ENCODE measurements at regions not wholly inside any gene's neighbourhood (a gene's known extent, or its start where the extent isn't known, plus 50 kb on each side); places are given as distances from the start of the nearest gene placed in this dataset.

GRCh38 chr4:138740816-138741745, 274.5 kb upstream of the NOCT start:
- no peaks in the 10 kb centered on the region for H3K36me3 Mint-ChIP-seq (ENCODE audit: insufficient read depth)
- no peaks in the 10 kb centered on the region for H3K9me3 Mint-ChIP-seq
- H3K4me1 Mint-ChIP-seq = no peaks in the 10 kb centered on the region
- H3K27me3 Mint-ChIP-seq = no peaks in the 10 kb centered on the region
- DNase-seq (ENCODE audit: low spot score in 2 of 2) (no peak), ATAC-seq (replicated peaks; ENCODE audit: extremely low read depth, poor library complexity, severe bottlenecking) (no peak)
- H3K4me3 Mint-ChIP-seq = no peak overlapping the region
- H3K27ac Mint-ChIP-seq (ENCODE audit: low read depth) = no peak overlapping the region

GRCh38 chr4:138736362-138736761, 279.2 kb upstream of the NOCT start:
- Mint-ChIP-seq H3K4me3 (no peak overlapping the region), H3K27ac (ENCODE audit: low read depth) (no peak overlapping the region)

GRCh38 chr4:138734746-138735145, 280.8 kb upstream of the NOCT start:
- DNase-seq (ENCODE audit: low spot score in 2 of 2) = no peak
- Mint-ChIP-seq H3K27ac (ENCODE audit: low read depth) (no peak overlapping the region), H3K4me1 (no peaks in the 10 kb centered on the region), H3K27me3 (no peaks in the 10 kb centered on the region), H3K36me3 (ENCODE audit: insufficient read depth) (peaks cover 2% of the 10 kb centered on the region), H3K4me3 (no peak overlapping the region), H3K9me3 (no peaks in the 10 kb centered on the region)
- ATAC-seq (replicated peaks; ENCODE audit: extremely low read depth, poor library complexity, severe bottlenecking) = no peak

More at GRCh38 chr4:138736362-138736761, 279.2 kb upstream of the NOCT start:
- no peak for DNase-seq (ENCODE audit: low spot score in 2 of 2)
- ATAC-seq (replicated peaks; ENCODE audit: extremely low read depth, poor library complexity, severe bottlenecking) = no peak
- H3K27me3 Mint-ChIP-seq = no peaks in the 10 kb centered on the region
- H3K4me1 Mint-ChIP-seq = no peaks in the 10 kb centered on the region
- peaks cover 2% of the 10 kb centered on the region for H3K36me3 Mint-ChIP-seq (ENCODE audit: insufficient read depth)
- H3K9me3 Mint-ChIP-seq = no peaks in the 10 kb centered on the region

- Mint-ChIP-seq H3K27me3 (peaks cover 10% of the 10 kb centered on the region), H3K4me1 (no peaks in the 10 kb centered on the region), H3K36me3 (ENCODE audit: insufficient read depth) (no peaks in the 10 kb centered on the region), H3K27ac (ENCODE audit: low read depth) (no peak overlapping the region), H3K4me3 (no peak overlapping the region), H3K9me3 (no peaks in the 10 kb centered on the region)
- no peak for DNase-seq (ENCODE audit: low spot score in 2 of 2)
- no peak for ATAC-seq (replicated peaks; ENCODE audit: extremely low read depth, poor library complexity, severe bottlenecking)
Observed at GRCh38 chr4:138728566-138728965, 287.0 kb upstream of the NOCT start.

DNA sequence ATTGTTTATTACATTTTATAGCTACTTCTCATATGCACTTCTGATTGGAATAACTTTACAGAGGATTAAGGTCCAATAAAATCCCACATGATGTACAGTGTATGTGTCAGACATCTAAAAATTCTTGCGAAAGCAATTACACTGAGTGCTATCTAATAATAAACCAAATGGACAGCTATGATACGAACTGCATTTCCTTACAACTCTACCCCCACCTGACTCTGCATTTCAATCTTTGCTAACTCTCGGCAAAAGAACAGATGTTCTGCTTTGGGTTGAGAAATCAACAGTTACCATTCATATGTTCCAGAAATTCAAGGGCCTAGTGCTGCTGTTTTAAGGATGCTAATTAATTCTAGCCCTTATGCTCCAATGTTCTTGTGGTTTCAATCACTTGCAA, 287.9 kb upstream of the NOCT start:
- H3K4me1 Mint-ChIP-seq = no peaks in the 10 kb centered on the region
- no peak overlapping the region for H3K27ac Mint-ChIP-seq (ENCODE audit: low read depth)
- DNase-seq (ENCODE audit: low spot score in 2 of 2) (no peak), ATAC-seq (replicated peaks; ENCODE audit: extremely low read depth, poor library complexity, severe bottlenecking) (no peak)
- peaks cover 10% of the 10 kb centered on the region for H3K27me3 Mint-ChIP-seq
- no peak overlapping the region for H3K4me3 Mint-ChIP-seq
- no peaks in the 10 kb centered on the region for H3K36me3 Mint-ChIP-seq (ENCODE audit: insufficient read depth)
- no peaks in the 10 kb centered on the region for H3K9me3 Mint-ChIP-seq

- DNase-seq (ENCODE audit: low spot score in 2 of 2) (no peak), ATAC-seq (replicated peaks; ENCODE audit: extremely low read depth, poor library complexity, severe bottlenecking) (no peak)
- H3K27ac Mint-ChIP-seq (ENCODE audit: low read depth) = no peak overlapping the region
- H3K9me3 Mint-ChIP-seq = no peaks in the 10 kb centered on the region
- H3K4me3 Mint-ChIP-seq = no peak overlapping the region
- no peaks in the 10 kb centered on the region for H3K4me1 Mint-ChIP-seq
- H3K27me3 Mint-ChIP-seq = peaks cover 10% of the 10 kb centered on the region
- no peaks in the 10 kb centered on the region for H3K36me3 Mint-ChIP-seq (ENCODE audit: insufficient read depth)
Observed at GRCh38 chr4:138724530-138724929, 291.1 kb upstream of the NOCT start.

GRCh38 chr4:138716559-138717335, 298.8 kb upstream of the NOCT start:
- H3K27me3 Mint-ChIP-seq = no peaks in the 10 kb centered on the region
- DNase-seq (ENCODE audit: low spot score in 2 of 2) = no peak
- H3K9me3 Mint-ChIP-seq = no peaks in the 10 kb centered on the region
- no peaks in the 10 kb centered on the region for H3K4me1 Mint-ChIP-seq
- no peak for ATAC-seq (replicated peaks; ENCODE audit: extremely low read depth, poor library complexity, severe bottlenecking)
- no peak overlapping the region for H3K4me3 Mint-ChIP-seq
- H3K27ac Mint-ChIP-seq (ENCODE audit: low read depth) = no peak overlapping the region
- no peaks in the 10 kb centered on the region for H3K36me3 Mint-ChIP-seq (ENCODE audit: insufficient read depth)

- no peak for ATAC-seq (replicated peaks; ENCODE audit: extremely low read depth, poor library complexity, severe bottlenecking)
- peaks cover 2% of the 10 kb centered on the region for H3K36me3 Mint-ChIP-seq (ENCODE audit: insufficient read depth)
- H3K27ac Mint-ChIP-seq (ENCODE audit: low read depth) = no peak overlapping the region
- no peak overlapping the region for H3K4me3 Mint-ChIP-seq
- H3K4me1 Mint-ChIP-seq = no peaks in the 10 kb centered on the region
- no peak for DNase-seq (ENCODE audit: low spot score in 2 of 2)
- peaks cover 34% of the 10 kb centered on the region for H3K27me3 Mint-ChIP-seq
- peaks cover 10% of the 10 kb centered on the region for H3K9me3 Mint-ChIP-seq
Observed at GRCh38 chr4:138710297-138710696, 305.3 kb upstream of the NOCT start.

DNA sequence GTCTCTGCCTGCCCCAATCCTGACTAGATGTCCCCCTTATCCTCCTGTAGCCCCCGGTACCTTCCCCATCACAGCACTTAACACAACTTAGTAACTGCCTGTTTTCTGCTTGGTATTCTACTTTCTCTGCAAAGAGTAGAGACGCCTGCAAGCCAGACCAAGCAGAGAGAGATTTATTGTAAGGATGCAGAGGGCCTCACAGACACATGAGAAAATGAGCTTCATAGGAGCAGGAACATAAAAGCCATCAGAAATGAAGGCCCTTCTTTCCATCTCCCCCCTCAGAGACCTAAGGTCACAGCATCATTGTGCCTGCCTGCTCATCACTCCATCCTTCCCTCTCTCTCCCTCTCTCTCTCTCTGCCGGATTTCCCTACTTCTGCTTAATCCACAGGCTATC, 305.7 kb upstream of the NOCT start:
- Mint-ChIP-seq H3K4me1 (no peaks in the 10 kb centered on the region), H3K27ac (ENCODE audit: low read depth) (no peak overlapping the region), H3K36me3 (ENCODE audit: insufficient read depth) (peaks cover 2% of the 10 kb centered on the region), H3K9me3 (peaks cover 10% of the 10 kb centered on the region), H3K27me3 (peaks cover 34% of the 10 kb centered on the region), H3K4me3 (no peak overlapping the region)
- ATAC-seq (replicated peaks; ENCODE audit: extremely low read depth, poor library complexity, severe bottlenecking) = no peak
- DNase-seq (ENCODE audit: low spot score in 2 of 2) = no peak

- no peak for ATAC-seq (replicated peaks; ENCODE audit: extremely low read depth, poor library complexity, severe bottlenecking)
Observed at GRCh38 chr4:138707746-138708677, 307.6 kb upstream of the NOCT start.

GRCh38 chr4:138706201-138706600, 309.4 kb upstream of the NOCT start:
- Mint-ChIP-seq H3K27me3 (peaks cover 34% of the 10 kb centered on the region), H3K36me3 (ENCODE audit: insufficient read depth) (peaks cover 2% of the 10 kb centered on the region)

More at GRCh38 chr4:138707746-138708677, 307.6 kb upstream of the NOCT start:
- Mint-ChIP-seq H3K9me3 (peaks cover 10% of the 10 kb centered on the region), H3K27me3 (peaks cover 34% of the 10 kb centered on the region), H3K36me3 (ENCODE audit: insufficient read depth) (peaks cover 2% of the 10 kb centered on the region), H3K4me1 (no peaks in the 10 kb centered on the region), H3K4me3 (no peak overlapping the region), H3K27ac (ENCODE audit: low read depth) (no peak overlapping the region)
- no peak for DNase-seq (ENCODE audit: low spot score in 2 of 2)

DNA sequence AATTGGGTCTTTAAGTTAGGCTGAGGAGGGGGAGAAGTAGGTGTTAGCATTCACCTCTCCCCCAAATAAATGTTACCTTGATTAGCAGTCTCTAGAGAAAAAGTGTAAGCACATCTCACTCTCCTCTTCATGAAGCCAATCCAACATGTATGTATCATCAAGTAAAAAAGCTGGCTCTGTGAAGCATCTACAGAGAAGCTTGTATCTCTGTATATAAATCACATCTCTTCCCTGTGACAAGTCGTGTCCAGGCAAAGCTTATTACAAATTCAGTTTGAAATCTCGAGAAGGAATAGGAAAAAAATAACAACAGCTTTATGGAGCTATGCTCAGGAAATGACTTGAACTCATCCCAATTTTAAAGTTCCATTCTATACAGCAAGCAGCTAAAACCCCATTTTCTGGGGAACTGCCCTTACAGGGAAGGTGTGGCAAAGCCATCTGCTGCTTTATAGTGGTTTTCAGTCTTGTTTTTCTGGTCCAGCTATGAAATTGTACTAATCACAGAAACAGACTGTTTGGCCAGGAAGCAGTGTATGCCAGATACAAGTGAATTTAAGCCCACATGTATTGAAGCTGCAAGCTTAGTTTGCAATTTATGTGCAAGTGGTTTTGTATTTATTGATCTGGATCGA, 313.3 kb upstream of the NOCT start:
- DNase-seq (ENCODE audit: low spot score in 2 of 2) = no peak
- Mint-ChIP-seq H3K27me3 (peaks cover 8% of the 10 kb centered on the region), H3K36me3 (ENCODE audit: insufficient read depth) (no peaks in the 10 kb centered on the region), H3K27ac (ENCODE audit: low read depth) (no peak overlapping the region), H3K9me3 (no peaks in the 10 kb centered on the region), H3K4me1 (no peaks in the 10 kb centered on the region), H3K4me3 (no peak overlapping the region)
- no peak for ATAC-seq (replicated peaks; ENCODE audit: extremely low read depth, poor library complexity, severe bottlenecking)

More at GRCh38 chr4:138706201-138706600, 309.4 kb upstream of the NOCT start:
- H3K4me3 Mint-ChIP-seq = no peak overlapping the region
- H3K4me1 Mint-ChIP-seq = no peaks in the 10 kb centered on the region
- DNase-seq (ENCODE audit: low spot score in 2 of 2) (no peak), ATAC-seq (replicated peaks; ENCODE audit: extremely low read depth, poor library complexity, severe bottlenecking) (no peak)
- peaks cover 10% of the 10 kb centered on the region for H3K9me3 Mint-ChIP-seq
- no peak overlapping the region for H3K27ac Mint-ChIP-seq (ENCODE audit: low read depth)
